Panc1 (cell line): ENCODE measurements at regions not wholly inside any gene's neighbourhood (a gene's known extent, or its start where the extent isn't known, plus 50 kb on each side); places are given as distances from the start of the nearest gene placed in this dataset.

Experiments used
- POLR2AphosphoS5 ChIP-seq: IDR thresholded peaks from 2 replicates; pipeline ENCODE4 v1.6.1; 2012; ENCODE audit warnings: mild to moderate bottlenecking, low read depth, low read length, moderate library complexity
- SIN3A ChIP-seq: IDR thresholded peaks from 2 replicates; pipeline ENCODE4 v1.6.1; 2012; ENCODE audit warnings: low read depth, mild to moderate bottlenecking, low read length, moderate library complexity, borderline replicate concordance; ENCODE audit not compliant: insufficient read depth
- TF ChIP-seq, protein P1 (sequence below): fragments of 450-650 bp; IDR thresholded peaks from 2 replicates; pipeline ENCODE4 v1.5.1; 2017; ENCODE audit warnings: mild to moderate bottlenecking
- TF ChIP-seq, protein P2 (sequence below), 2 experiments: IDR thresholded peaks; 2 replicates each; pipeline ENCODE4 v1.6.1; 2011 to 2012; ENCODE audit warnings: low read depth in 2 of 2, control low read depth in 1 of 2, low read length in 1 of 2, mild to moderate bottlenecking in 1 of 2, moderate library complexity in 1 of 2; ENCODE audit not compliant: insufficient read depth in 1 of 2

DNA sequence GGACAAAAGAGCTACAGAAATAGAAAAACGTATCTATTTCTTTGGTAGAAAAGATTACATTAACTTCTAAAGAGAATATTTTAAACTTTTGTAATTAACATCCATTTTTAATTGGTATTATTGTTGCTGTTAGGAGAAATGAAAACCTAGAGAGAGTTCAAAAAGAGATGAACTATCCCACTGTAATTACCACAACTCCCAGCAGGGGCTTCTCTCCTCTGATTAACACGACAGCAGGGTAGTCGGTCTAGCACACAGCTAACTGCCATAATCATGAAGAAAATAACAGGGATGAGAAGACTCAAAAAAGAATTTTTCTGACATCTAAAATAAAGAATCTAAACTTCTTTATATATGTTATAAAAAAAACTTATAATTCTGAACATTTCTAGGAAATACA, 86.2 kb upstream of the CDH9 start:
- TF ChIP-seq POLR2AphosphoS5 (no peak), SIN3A (no peak)
- TF ChIP-seq, protein P1, sequence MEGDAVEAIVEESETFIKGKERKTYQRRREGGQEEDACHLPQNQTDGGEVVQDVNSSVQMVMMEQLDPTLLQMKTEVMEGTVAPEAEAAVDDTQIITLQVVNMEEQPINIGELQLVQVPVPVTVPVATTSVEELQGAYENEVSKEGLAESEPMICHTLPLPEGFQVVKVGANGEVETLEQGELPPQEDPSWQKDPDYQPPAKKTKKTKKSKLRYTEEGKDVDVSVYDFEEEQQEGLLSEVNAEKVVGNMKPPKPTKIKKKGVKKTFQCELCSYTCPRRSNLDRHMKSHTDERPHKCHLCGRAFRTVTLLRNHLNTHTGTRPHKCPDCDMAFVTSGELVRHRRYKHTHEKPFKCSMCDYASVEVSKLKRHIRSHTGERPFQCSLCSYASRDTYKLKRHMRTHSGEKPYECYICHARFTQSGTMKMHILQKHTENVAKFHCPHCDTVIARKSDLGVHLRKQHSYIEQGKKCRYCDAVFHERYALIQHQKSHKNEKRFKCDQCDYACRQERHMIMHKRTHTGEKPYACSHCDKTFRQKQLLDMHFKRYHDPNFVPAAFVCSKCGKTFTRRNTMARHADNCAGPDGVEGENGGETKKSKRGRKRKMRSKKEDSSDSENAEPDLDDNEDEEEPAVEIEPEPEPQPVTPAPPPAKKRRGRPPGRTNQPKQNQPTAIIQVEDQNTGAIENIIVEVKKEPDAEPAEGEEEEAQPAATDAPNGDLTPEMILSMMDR, result peak; percentile 46; the same call in 1 of the 2 replicates
- TF ChIP-seq, protein P2, sequence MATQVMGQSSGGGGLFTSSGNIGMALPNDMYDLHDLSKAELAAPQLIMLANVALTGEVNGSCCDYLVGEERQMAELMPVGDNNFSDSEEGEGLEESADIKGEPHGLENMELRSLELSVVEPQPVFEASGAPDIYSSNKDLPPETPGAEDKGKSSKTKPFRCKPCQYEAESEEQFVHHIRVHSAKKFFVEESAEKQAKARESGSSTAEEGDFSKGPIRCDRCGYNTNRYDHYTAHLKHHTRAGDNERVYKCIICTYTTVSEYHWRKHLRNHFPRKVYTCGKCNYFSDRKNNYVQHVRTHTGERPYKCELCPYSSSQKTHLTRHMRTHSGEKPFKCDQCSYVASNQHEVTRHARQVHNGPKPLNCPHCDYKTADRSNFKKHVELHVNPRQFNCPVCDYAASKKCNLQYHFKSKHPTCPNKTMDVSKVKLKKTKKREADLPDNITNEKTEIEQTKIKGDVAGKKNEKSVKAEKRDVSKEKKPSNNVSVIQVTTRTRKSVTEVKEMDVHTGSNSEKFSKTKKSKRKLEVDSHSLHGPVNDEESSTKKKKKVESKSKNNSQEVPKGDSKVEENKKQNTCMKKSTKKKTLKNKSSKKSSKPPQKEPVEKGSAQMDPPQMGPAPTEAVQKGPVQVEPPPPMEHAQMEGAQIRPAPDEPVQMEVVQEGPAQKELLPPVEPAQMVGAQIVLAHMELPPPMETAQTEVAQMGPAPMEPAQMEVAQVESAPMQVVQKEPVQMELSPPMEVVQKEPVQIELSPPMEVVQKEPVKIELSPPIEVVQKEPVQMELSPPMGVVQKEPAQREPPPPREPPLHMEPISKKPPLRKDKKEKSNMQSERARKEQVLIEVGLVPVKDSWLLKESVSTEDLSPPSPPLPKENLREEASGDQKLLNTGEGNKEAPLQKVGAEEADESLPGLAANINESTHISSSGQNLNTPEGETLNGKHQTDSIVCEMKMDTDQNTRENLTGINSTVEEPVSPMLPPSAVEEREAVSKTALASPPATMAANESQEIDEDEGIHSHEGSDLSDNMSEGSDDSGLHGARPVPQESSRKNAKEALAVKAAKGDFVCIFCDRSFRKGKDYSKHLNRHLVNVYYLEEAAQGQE (IDR thresholded peaks at IDR 0.05; ENCODE audit: insufficient read depth in 1 of 2, low read depth in 2 of 2, low read length in 1 of 2), result no peak
